HG02642 (cell line): ENCODE measurements at regions not wholly inside any gene's neighbourhood (a gene's known extent, or its start where the extent isn't known, plus 50 kb on each side); places are given as distances from the start of the nearest gene placed in this dataset.
"Not testable (repeated sequence)": the region's sequence is repeated elsewhere in the genome, so short reads cannot be mapped to it uniquely, and the experiment has no call there.

Source experiments
- ATAC-seq: cut with Tn5 transposase; IDR thresholded peaks from one replicate; pipeline ENCODE4 v1.9.1; 2021; ENCODE audit warnings: mild to moderate bottlenecking; ENCODE audit not compliant: unreplicated experiment, poor library complexity

- ATAC-seq: no peak
Observed at GRCh38 chr2:138294451-138294850, 207.1 kb upstream of the SPOPL start.

- no peak for ATAC-seq
Observed at GRCh38 chr2:138296365-138296764, 205.2 kb upstream of the SPOPL start.

- ATAC-seq: peak; percentile 81
Observed at GRCh38 chr2:138298120-138298814, 203.3 kb upstream of the SPOPL start.

GRCh38 chr2:138298900-138299299 lies 202.7 kb upstream of the SPOPL start:
- ATAC-seq: peak; percentile 60

- no peak for ATAC-seq
Observed at GRCh38 chr2:138306626-138307025, 194.9 kb upstream of the SPOPL start.

- ATAC-seq: no peak
Observed at GRCh38 chr2:138307099-138307498, 194.5 kb upstream of the SPOPL start.

GRCh38 chr2:138309760-138310159 lies 191.8 kb upstream of the SPOPL start:
- no peak for ATAC-seq

- ATAC-seq: no peak
Observed at GRCh38 chr2:138312061-138312460, 189.5 kb upstream of the SPOPL start.

GRCh38 chr2:138315619-138316018 lies 186.0 kb upstream of the SPOPL start:
- not testable (repeated sequence) for ATAC-seq

- ATAC-seq: no peak
Observed at GRCh38 chr2:138319616-138320015, 182.0 kb upstream of the SPOPL start.

GRCh38 chr2:138321458-138321857 lies 180.1 kb upstream of the SPOPL start:
- no peak for ATAC-seq

GRCh38 chr2:138323382-138324067 lies 178.0 kb upstream of the SPOPL start:
- no peak for ATAC-seq

GRCh38 chr2:138324068-138324771 lies 177.3 kb upstream of the SPOPL start:
- ATAC-seq: no peak

- no peak for ATAC-seq
Observed at GRCh38 chr2:138327967-138328366, 173.6 kb upstream of the SPOPL start.

- no peak for ATAC-seq
Observed at GRCh38 chr2:138329162-138329561, 172.4 kb upstream of the SPOPL start.

- no peak for ATAC-seq
Observed at GRCh38 chr2:138329591-138329990, 172.0 kb upstream of the SPOPL start.

- ATAC-seq: no peak
Observed at GRCh38 chr2:138333121-138333520, 168.4 kb upstream of the SPOPL start.

- ATAC-seq: no peak
Observed at GRCh38 chr2:138333677-138334076, 167.9 kb upstream of the SPOPL start.

GRCh38 chr2:138334323-138334722 lies 167.2 kb upstream of the SPOPL start:
- ATAC-seq: no peak

- no peak for ATAC-seq
Observed at GRCh38 chr2:138335036-138335435, 166.5 kb upstream of the SPOPL start.

GRCh38 chr2:138336146-138336545 lies 165.4 kb upstream of the SPOPL start:
- no peak for ATAC-seq
